Renal pelvis (tissue), 1 donor: ENCODE measurements at regions not wholly inside any gene's neighbourhood (a gene's known extent, or its start where the extent isn't known, plus 50 kb on each side); places are given as distances from the start of the nearest gene placed in this dataset.

ENCODE experiments used
- DNase-seq: peaks from one replicate; pipeline ENCODE4 v3.0.0-alpha.2; 2013

DNA sequence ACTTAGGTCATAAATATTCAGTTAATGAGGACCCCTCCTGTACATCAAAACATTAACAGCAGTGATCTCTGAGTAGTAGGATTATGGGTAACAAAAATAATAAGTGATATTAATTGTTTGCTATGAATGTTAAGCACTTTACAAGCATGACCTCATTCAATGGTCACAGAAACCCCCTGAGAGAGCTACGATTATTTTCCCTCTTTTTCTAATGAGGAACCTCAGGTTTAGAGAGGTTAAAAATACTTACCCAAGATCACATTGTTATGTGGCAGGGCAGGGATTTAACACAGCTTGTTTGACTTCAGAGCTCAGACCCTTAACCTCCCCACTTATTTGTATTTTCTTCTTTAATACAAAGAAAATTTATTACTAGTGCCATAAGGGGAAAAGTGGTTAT is 228.2 kb downstream of the TBL1XR1 start:
- no peak for DNase-seq

DNA sequence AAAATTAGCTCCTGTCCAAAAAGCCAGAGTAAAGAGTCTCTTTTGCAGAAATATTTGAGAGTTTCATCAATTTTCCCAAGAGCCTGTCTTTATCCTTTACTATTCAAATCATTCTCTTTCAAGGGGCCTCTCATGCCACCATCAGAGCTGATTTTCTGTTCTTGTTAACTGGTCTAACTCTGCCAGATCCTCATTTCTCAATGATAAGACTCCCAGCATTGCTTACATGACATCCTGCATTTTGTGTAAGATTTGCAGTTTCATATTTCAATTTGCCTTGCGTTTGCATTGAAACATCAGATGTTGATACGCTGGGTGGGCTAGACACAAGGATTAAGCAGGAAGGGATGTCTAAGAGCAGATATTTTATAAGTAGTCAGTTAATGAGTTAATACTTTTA is 228.7 kb downstream of the TBL1XR1 start:
- DNase-seq = no peak

DNA sequence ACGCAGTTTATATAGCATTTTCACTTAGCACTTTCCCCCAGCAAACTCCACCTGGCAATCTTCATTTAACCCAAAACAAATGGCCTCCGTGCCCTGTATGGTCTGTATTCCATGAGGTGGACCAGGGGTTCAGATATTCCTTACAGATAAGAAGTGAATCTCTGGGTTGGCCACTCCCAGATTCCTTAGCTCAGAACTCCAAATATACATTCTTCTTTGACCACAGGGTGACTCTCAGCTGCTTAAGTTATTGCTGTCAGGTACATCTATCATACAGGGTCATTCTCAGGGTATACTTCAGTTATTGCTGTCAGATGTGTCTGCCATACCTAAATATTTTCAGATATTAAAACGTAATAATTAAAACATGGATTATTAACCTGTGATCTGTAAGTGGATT is 229.8 kb downstream of the TBL1XR1 start:
- no peak for DNase-seq

DNA sequence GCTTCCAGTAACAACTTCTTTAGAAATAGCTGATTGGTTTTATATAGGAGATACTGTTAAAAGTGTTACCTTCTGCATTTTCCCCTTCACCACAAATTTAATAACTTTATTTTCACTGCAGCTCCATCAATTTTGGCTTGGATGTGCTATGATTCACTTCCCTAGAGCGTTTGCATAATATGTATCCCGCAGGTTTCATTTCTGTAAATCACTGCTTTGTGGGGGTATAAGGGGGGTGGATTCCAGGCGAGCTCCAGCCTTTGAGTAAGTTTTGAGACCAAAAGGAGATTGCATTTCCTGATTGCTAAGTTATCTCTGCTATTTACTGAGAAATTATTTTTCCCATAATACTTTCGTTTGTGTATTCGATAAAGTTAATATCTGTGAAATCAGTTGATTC is 232.6 kb downstream of the TBL1XR1 start:
- no peak for DNase-seq

DNA sequence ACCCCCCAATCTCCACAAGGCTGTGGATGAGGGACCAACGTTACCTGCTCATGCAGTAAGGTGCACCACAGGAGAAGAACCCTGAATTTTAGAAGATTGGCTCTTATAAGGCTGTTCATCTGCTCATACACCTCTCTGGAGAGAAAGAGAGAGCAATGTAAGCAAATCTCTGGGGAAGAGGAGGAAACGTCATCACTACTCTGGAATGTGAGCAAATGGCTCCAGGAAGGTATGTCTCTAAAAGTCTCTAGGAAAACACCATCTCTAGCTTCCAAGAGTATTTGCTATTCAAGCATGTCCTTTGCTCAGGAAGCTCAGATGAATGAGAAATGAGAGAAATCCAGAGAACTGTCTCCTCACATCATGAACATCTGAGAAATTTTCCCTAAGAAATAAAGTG is 235.4 kb downstream of the TBL1XR1 start:
- DNase-seq = no peak

DNA sequence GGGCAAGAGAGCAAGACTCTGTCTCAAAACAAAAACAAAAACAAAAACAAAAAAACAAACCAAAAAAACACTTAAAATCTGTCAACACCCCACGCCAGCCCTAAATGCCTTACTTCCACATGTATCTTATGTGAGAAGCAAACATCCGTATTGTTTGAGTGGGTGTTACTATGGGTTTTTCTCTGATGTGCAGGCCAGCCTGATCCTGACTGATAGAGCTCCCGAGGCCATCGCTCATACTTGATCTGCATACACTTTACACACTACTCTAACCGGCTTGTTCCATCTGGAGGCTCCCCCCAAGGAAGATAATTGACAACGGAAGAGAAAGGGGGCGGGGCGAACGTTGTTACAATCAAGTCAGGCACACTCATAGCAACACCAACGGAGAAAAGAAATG is 237.4 kb downstream of the TBL1XR1 start:
- no peak for DNase-seq

DNA sequence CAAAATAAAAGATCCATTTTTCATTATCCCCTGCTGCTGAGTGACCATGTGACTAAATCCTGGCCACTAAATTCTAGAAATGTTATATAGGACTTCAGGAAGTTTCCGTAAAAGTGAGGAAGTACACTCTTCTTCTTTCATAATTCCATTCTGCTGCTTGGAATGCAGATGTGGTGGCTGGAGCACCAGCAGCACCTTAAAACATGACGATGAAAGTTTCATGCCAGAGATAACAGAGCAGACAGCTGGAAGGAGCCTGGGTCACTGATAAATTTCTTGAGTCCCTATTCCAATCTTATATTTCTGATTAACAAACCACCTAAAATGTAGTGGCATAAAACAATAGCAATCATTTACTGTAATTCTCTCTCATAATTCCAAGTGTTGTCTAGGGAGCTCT is 238.7 kb downstream of the TBL1XR1 start:
- no peak for DNase-seq

DNA sequence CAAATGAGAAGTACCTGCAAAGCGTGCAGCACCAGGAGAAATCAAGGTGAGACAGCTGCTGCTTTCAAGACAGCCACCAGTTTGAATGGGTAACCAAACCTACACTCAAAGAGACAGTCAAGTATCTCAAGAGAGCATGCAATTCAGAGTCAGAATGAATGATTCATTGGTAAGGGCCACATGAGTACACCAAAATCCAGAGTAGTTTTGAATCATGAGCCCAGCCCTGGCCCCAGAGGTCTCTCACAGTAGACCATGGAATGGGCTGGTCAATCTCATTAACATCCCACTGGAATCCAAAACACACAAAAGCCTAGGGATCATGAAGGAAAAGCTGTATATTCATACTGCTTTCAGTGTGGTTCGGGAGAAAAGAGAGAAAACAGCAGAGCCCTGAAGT is 242.8 kb downstream of the TBL1XR1 start:
- no peak for DNase-seq

DNA sequence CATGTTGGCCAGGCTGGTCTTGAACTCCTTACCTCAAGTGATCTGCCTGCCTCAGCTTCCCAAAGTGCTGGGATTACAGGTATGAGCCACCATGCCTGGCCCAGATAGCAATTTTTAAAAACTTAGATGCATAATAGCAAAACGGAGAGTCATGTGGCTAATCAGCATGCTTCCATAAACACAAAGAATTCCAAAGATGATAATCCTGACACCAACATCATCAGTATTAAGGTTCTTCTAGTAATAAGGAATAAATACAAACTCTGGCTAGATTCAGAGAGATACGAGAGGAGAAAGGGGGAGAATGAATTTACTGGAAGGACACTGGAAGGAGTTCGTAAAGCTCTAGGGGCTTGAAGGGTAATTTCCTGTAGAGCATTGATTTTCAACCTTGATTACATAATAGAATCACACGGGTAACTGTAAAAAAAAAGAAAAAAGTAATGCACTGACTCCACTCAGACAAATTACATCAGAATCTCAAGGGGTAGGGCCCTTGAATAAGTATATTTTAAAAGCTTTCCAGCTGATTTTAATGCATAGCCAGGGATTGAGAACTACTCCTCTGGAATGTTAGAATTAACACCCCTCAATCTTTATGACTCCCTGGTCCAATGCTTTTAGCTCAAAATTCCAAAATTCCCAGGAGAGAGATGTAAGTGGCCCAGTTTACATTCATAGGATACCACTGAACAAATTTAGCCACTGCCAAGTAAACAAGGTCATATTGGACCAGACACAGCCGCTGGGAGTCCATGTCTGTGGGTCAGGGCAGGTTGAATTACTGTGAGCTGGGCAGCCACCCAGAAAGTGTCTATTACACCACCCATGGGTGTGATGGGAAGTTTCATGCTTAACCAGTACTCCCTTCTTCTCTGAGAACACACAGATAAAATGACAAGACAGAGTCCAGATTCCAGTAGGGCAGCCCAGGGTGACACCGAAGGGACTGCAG is 243.9 kb downstream of the TBL1XR1 start:
- peak; percentile 19 for DNase-seq

DNA sequence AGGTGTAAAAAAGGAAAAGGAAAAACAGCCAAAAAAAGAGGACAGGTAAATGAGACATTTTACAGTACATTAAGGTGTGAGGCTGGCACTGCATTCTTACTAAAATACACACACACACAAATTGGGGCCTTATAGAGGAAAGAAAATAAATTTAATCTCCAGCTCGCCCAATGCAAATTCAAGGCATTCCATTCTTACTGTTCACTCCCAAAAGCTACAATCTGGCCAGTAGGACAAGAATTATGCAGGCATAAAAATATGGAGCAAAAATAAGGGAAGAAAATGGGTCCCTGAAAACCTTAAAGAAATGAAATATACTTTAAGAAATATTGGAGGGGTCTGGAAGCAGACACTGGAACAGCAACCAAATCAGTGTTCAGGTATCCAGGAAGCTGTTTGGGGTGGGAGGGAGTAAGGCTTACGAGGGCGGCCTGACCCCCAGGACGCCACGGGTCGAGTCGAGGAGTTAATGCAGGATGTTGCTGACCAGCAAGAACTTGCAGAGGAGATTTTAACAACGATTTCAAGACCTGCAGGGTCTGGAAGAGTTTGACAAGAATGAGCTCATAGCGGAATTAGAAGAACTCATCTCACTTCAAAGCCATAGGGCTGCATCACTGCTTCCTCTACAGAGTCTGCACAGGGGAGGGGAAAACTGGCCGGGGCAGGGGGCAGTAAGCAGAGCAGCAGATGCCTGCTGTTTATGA is 245.5 kb downstream of the TBL1XR1 start:
- no peak for DNase-seq

DNA sequence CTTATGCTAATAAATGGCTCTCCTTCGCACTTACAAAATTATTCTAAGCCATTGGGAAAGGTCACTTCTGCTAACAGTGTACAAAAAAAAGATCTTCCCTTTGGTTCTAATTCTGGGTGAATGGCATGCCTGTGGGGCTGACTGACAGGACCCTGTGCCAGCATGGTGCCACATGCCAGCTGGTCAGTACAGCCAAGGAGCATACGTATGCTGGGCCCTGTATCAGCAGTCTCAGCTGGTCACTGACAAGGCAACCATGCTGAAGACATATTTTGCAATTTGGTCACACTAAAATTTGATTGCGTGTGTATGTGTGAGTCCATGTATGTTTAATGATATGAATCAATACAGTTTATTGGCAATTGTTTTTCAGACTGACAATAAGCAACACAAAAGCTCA is 246.1 kb downstream of the TBL1XR1 start:
- no peak for DNase-seq

DNA sequence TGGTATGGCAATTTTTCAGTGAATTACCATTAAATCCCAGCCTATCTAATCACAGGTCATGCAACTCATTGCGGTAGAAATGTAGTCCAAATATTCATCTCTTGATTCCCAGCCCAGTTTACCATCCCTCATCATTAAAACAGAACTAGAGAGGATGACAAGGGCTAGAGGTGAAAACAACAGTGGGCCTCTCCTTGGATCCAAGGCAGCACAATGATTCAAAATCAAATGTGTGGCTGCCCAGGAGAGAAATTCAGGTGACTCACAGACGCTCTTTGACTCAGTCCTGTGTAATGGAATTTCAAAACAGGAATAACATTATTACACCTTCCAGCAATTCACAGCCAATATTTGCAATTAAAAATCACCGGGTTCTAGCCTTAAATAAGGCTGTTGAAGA is 246.5 kb downstream of the TBL1XR1 start:
- DNase-seq = no peak

DNA sequence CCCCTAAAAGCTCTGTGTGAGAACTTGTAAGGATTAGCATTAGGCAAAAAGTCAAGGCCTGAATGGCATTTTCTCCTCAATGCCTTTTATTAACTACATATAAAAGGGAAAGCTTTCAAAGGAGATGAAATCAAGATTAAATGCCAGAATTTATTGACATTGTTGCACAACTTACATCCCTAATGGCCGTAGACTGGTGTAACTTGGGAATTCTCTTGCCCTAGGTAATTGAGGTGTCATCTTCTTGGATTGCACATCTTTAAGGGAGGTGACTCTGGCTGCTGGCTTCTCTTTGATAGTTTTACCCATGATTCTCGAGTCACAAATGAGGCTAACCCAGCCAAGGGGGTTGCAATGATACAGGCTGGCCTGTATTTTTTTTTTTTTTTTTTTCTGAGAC is 249.1 kb downstream of the TBL1XR1 start:
- no peak for DNase-seq

DNA sequence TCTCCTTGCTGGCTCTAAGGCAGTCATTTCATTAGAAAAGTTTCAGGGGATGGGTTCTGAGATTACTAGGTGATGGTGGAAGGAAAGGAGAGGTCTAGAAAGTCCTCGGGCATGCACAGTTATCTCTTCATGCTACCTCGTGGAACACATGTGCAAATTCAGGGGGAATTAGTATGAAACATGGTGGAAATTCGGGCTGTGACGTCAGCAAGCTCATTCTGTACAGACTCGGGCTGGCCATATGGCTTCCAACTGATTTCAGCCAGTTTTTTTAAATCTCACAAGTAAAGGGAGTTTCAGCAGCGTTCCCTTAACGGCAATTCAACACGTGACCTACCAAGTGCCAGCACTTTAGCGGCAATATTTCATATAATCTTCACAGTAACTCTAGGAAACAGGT is 251.1 kb downstream of the TBL1XR1 start:
- DNase-seq = no peak

DNA sequence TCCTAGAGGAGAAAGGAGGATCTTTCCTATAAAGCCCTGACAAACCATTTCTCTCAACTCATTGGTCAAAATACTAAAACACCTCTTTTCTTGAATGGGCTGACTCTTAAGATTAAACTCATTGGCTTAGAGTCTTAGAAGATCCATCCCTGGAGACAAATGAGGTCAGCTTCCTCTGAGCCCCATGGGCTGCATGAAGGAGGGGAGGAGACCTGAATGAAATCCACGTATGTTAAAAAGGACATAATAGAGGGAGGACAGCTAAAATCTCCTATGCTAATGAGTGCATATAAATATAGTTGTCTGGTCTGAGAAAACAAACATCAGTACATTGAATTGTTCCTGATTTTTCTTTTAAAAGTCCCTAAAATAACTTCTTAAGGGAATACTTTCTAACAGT is 255.0 kb downstream of the TBL1XR1 start:
- DNase-seq = no peak

DNA sequence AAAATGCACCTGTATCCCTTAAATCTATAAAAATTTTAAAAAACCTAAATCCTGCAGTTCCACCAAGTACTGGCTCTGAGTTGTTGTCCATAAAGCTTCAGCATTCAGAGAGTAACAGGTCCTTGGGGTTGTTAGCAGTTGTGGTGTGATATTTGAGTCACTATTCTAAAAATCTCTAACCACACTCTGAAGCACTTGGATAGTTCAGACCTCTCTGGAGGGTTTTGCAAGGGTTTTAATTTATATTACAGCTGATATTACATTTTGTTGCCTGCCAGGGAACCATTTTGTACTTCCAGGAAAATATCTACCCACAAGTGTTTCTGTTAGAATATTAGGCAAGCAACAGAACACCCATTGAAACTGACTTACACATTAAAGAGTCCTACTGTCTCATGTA is 255.6 kb downstream of the TBL1XR1 start:
- DNase-seq = no peak

DNA sequence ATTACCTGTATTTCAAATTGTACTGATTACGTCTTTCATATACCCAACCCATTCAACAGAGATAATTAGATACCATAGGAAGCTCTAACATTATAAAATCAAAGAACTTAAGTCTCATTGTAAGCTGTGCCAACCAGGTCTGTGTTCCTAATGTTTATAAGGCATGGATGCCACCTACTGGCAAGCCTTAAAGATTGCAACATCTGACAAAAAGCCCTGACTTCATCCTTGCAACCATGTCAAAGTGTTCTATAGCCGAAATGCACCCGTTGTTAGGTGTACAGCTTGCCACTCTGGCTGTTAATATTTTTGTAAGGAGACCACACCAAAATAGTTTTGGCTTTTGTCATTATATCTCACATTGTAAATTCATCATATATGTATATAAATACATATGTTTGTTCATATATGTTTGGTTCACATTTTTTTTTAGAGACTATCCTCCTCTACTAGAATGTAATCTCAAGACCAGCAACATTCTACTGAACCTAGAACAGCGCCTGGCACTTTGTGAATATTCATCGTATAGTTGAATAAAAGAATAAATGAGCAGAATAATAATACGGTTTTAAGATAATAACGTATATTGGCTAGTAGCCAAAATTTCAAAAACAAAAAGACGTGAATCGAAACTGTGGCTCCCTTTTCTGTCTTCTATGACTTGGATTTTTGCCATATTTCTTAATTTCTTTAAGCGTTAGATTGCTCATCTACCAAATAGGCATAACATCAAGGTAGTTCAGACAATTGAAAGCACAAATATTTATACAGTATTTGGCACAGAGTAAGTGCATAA is 258.1 kb downstream of the TBL1XR1 start:
- peak; percentile 63 for DNase-seq

DNA sequence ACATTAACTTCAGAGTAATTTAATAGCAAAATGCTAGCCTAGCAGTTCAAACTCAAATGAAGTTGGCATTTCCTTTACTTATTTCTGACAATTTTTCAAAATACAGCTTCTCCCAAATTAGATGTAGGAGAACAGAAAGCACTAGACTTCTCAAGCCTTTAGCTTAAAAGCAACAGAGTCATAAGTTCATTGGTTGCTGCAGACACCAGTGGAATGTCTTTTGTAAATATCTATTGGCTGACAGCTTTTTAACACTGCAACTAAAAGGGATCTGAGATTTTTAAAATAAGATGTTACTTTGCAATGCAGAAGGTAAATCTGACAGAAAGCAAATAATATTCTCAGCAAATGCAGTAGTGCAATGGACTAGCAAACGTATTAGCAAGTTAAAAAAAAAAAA is 259.3 kb downstream of the TBL1XR1 start:
- DNase-seq = no peak

DNA sequence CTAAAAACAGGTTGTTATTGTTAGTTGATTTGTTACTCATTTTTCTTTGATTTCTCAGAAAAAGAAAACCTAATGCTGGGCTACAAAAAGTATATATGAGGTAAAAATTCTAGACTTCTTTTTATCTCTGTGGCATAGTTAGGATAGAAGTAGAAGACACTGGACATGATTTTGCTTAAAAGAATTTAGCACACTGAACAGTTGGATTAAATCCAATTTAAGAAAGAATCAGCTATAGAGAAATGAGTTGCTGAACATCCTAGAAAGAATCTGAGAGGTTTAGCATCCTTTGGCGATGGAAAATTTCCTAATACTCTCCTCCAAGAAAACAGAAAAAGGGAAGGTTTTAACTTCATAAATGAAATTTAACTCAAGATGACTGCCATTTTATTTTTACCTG is 259.7 kb downstream of the TBL1XR1 start:
- DNase-seq = no peak

DNA sequence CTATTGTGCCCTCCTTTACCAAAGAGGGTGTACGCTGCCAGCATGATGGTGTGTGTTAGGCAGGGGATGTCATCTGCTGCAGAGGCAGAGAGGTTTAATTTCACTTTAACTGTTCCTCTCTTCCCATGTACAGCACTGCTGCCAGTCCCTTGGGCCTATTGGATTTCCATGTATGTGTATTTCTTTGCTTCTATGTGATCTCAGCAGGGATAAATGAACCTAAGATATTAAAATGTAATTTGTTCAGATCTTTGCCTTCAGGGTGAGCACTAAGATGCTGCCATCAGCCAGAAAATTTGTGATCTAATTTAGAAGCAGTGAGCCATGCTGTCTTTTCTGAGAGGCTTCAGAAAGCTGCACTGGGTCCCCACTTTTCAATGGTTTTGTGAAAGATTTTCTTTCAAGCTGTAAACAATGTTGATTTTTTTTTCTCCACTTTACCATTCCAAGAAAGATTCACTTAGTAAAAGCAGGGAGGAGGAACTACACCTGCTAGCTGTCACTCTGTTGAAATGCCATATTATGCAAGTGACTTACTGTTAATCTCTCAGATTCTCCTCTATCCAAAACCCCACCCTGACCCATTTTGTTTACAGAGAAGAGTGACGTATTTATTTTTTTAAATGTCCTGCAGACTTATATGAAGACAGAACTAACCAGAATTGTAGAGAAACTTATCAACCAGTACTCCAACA is 261.9 kb downstream of the TBL1XR1 start:
- DNase-seq = no peak

DNA sequence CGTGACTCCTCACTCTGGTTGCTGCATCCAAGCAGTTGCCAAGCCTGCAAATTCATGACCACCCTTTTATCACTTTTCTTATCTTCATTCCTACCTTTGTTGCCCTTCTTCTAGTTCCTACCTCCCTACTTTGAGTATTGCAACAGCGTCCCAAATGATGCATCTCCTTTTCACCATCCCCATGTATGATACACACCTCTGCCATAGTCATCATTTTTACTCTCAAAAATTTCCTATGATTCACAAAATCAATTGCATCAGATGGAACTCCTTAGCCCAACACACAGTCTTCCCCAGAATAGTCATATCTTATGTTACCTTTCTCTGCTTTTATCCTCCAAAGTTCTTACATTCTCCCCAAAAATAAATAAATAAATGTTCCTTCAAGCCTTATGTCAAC is 262.6 kb downstream of the TBL1XR1 start:
- no peak for DNase-seq

DNA sequence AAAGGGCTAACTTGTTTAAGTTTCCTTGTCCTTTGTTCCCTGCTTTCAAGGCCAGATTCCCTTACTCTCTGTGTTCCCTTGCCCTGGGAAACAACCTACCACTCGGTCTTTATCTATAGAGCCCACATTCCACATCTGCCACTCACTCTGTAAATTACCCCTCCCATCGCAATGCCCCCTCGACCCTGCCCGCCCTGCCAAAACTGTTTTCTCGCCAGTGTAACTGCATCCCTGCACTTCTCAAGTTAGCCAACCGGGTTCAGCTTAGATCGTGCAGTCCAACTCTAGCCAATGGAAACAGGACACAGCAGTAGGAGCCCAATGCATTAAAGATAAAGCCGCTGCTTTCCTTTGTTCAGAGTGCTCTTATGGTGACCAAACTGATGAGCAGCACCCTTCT is 263.6 kb downstream of the TBL1XR1 start:
- no peak for DNase-seq
